OCI-M1 (cell line): ENCODE measurements at regions not wholly inside any gene's neighbourhood (a gene's known extent, or its start where the extent isn't known, plus 50 kb on each side); places are given as distances from the start of the nearest gene placed in this dataset.

ENCODE experiments used
- DNase-seq: peaks from one replicate; lab custom pipeline; 2025; lab: John Stamatoyannopoulos, UW

GRCh38 chr2:96438589-96438988 lies 66.6 kb downstream of the NEURL3 start:
- no peak for DNase-seq

GRCh38 chr2:96437512-96437911 lies 67.6 kb downstream of the NEURL3 start:
- DNase-seq: peak; percentile 14

DNA sequence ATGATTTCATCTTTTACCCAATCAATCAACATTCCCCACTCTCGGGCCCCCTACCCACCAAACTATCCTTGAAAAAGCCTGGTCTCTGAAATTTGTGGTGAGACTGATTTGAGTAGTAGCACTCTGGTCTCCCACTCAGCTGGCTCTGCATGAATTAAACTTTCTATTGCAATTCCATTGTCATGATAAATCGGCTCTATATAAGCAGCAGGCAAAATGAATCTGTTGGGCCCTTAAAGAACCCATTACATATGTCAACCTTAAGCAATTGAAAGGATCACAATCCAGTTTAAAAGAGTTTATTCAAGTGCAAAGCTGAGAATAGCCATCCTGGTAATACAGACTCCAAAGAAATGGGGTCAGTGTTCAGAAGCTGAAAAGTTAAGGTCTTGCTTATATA lies 68.2 kb downstream of the NEURL3 start:
- no peak for DNase-seq

- no peak for DNase-seq
Observed at GRCh38 chr2:96436416-96436815, 68.7 kb downstream of the NEURL3 start.

GRCh38 chr2:96431319-96431718 lies 73.8 kb downstream of the NEURL3 start:
- DNase-seq: no peak

GRCh38 chr2:96430394-96430988 lies 74.7 kb downstream of the NEURL3 start:
- peak; percentile 27 for DNase-seq

DNA sequence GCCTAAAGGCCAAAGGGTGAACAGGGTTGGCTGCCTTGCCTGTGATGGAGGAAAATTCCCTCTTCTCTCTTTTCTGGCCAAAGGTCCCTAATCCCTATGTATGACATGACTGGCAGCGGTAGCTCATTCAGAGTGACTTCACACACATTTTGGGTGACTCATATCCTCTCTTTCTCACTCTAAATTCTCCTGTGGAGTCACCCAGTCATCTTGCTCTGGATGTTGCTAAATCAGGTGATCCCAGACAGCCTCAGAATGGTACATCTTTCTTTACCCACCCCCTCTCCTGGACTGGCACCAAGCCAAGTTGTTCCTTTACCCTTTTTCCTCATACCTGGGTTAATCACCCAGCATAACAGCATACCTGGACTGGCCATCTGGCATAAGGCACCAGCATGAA lies 77.2 kb downstream of the NEURL3 start:
- peak; percentile 6 for DNase-seq

DNA sequence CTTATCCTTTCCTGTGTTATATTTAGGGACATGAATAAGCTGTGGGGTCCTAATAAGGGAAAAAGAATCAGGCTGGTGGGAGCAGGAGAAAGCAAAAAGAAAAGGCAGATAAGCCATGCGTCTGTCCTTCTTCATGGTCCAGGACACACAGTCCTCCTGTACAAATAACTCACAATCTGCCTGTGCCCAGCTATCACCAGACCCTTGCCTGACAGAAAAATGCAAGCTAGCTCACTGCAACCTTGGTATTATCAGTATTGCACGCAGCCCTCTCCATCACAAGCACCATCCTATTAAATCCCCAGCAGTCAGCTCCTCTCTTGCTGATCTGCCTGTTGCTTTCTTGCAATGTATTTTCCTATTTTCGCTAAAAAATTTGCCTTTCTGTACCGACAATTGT lies 78.0 kb downstream of the NEURL3 start:
- no peak for DNase-seq

DNA sequence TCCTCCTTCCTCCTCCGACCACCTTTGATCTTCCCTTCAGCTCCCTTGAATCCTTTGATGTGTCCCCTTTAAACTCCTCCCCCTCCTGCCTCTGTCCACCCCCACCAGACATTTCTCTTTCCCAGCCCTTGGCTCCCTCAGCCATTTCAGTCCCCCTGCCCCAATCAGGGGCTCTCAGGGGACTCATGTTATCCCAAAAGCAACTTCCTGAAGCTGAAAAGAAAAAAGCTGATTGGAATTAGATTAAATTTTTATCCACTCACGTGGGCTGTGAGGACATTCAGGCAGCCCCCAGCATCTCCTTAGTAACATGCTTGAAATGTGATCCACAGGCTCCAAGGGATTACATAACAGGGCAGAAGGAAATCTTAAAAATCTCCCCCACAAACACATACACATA lies 81.3 kb downstream of the NEURL3 start:
- DNase-seq: no peak
